OCI-LY3 (cell line): ENCODE measurements at regions not wholly inside any gene's neighbourhood (a gene's known extent, or its start where the extent isn't known, plus 50 kb on each side); places are given as distances from the start of the nearest gene placed in this dataset.

ENCODE experiments used
- H2AFZ ChIP-seq: fragments of 200-600, 300-600 bp; shearing (Covaris generic); 2 replicates; pipeline ENCODE4 v1.6.0; 2014; ENCODE audit warnings: antibody characterized with exemption, low read depth, low read length
- H3K27ac ChIP-seq: fragments of 200-600, 300-600 bp; sonication (generic); 2 replicates; pipeline ENCODE4 v1.5.1; 2014; ENCODE audit warnings: mild to moderate bottlenecking, low read length, moderate library complexity, mixed read lengths
- H3K27me3 ChIP-seq: fragments of 200-600, 300-600 bp; sonication (generic); 2 replicates; pipeline ENCODE4 v1.6.1; 2014; ENCODE audit warnings: low read depth, low read length, mixed read lengths
- H3K36me3 ChIP-seq: fragments of 200-600, 300-600 bp; sonication (generic); replicated peaks from 2 replicates; pipeline ENCODE3; 2014; ENCODE audit warnings: low read depth, low read length, mixed read lengths
- H3K4me1 ChIP-seq: fragments of 300-600, 200-600 bp; sonication (generic); 2 replicates; pipeline ENCODE4 v1.6.1; 2014; ENCODE audit warnings: low read length, mixed read lengths
- H3K4me2 ChIP-seq: fragments of 200-600, 300-600 bp; sonication (generic); 2 replicates; pipeline ENCODE4 v1.6.1; 2014; ENCODE audit warnings: low read length, mixed read lengths
- H3K4me3 ChIP-seq: fragments of 300-600, 200-600 bp; sonication (generic); 2 replicates; pipeline ENCODE4 v1.5.1; 2014; ENCODE audit warnings: antibody characterized with exemption, mild to moderate bottlenecking, low read length, moderate library complexity
- H3K79me2 ChIP-seq: fragments of 300-600, 200-600 bp; shearing (Covaris generic); 2 replicates; pipeline ENCODE4 v1.6.1; 2014; ENCODE audit warnings: mild to moderate bottlenecking, low read length, mixed read lengths
- H3K9ac ChIP-seq: fragments of 300-600, 200-600 bp; shearing (Covaris generic); 2 replicates; pipeline ENCODE4 v1.6.0; 2014; ENCODE audit warnings: mild to moderate bottlenecking, low read length, moderate library complexity
- H3K9me3 ChIP-seq: fragments of 200-600, 300-600 bp; shearing (Covaris generic); 2 replicates; pipeline ENCODE4 v1.6.1; 2014; ENCODE audit warnings: low read length, mixed read lengths; ENCODE audit not compliant: insufficient read depth
- H4K20me1 ChIP-seq: fragments of 200-600, 300-600 bp; sonication (generic); 2 replicates; pipeline ENCODE4 v1.6.1; 2016; ENCODE audit warnings: low read length, mixed read lengths; ENCODE audit not compliant: insufficient read depth
- CTCF ChIP-seq: fragments of 200-600, 300-600 bp; sonication (generic); IDR thresholded peaks from 2 replicates; pipeline ENCODE4 v1.5.1; 2014; ENCODE audit warnings: antibody characterized with exemption, low read length, low read depth
- EZH2phosphoT487 ChIP-seq: fragments of 200-600 bp; shearing (Covaris generic); IDR thresholded peaks from 2 replicates; pipeline ENCODE4 v1.6.1; 2018; ENCODE audit warnings: antibody characterized with exemption, mixed run types, low read depth

GRCh38 chr12:113659416-113659815 lies 187.7 kb upstream of the LHX5 start:
- Histone ChIP-seq H3K79me2 (no peaks in the 10 kb centered on the region), H3K27me3 (peaks cover 18% of the 10 kb centered on the region; the same call in 1 of the 2 replicates), H3K36me3 (no peaks in the 10 kb centered on the region), H3K27ac (no peak overlapping the region), H2AFZ (no peak overlapping the region), H4K20me1 (no peaks in the 10 kb centered on the region), H3K4me2 (no peak overlapping the region), H3K9ac (no peak overlapping the region), H3K4me3 (no peak overlapping the region), H3K4me1 (no peaks in the 10 kb centered on the region), H3K9me3 (no peaks in the 10 kb centered on the region)
- TF ChIP-seq CTCF (no peak), EZH2phosphoT487 (no peak)

GRCh38 chr12:113659015-113659414 lies 187.3 kb upstream of the LHX5 start:
- no peaks in the 10 kb centered on the region for H3K36me3 ChIP-seq
- H2AFZ ChIP-seq: no peak overlapping the region
- TF ChIP-seq EZH2phosphoT487 (no peak), CTCF (no peak)
- H3K27ac ChIP-seq: no peak overlapping the region
- no peaks in the 10 kb centered on the region for H3K9me3 ChIP-seq
- no peak overlapping the region for H3K4me3 ChIP-seq
- no peak overlapping the region for H3K9ac ChIP-seq
- H3K4me2 ChIP-seq: no peak overlapping the region
- no peaks in the 10 kb centered on the region for H3K79me2 ChIP-seq
- H3K4me1 ChIP-seq: no peaks in the 10 kb centered on the region
- no peaks in the 10 kb centered on the region for H4K20me1 ChIP-seq
- peaks cover 18% of the 10 kb centered on the region; the same call in 1 of the 2 replicates for H3K27me3 ChIP-seq

GRCh38 chr12:113658006-113658655 lies 186.5 kb upstream of the LHX5 start:
- H3K9me3 ChIP-seq: no peaks in the 10 kb centered on the region
- peaks cover 18% of the 10 kb centered on the region; the same call in 1 of the 2 replicates for H3K27me3 ChIP-seq
- H3K79me2 ChIP-seq: no peaks in the 10 kb centered on the region
- H3K4me1 ChIP-seq: no peaks in the 10 kb centered on the region
- no peak overlapping the region for H3K9ac ChIP-seq
- H2AFZ ChIP-seq: no peak overlapping the region
- H3K27ac ChIP-seq: no peak overlapping the region
- no peak for TF ChIP-seq CTCF
- no peak for TF ChIP-seq EZH2phosphoT487
- no peak overlapping the region for H3K4me3 ChIP-seq
- no peaks in the 10 kb centered on the region for H4K20me1 ChIP-seq
- H3K36me3 ChIP-seq: no peaks in the 10 kb centered on the region
- no peak overlapping the region for H3K4me2 ChIP-seq

- no peaks in the 10 kb centered on the region for H3K9me3 ChIP-seq
- no peaks in the 10 kb centered on the region for H3K36me3 ChIP-seq
- no peaks in the 10 kb centered on the region for H3K79me2 ChIP-seq
- no peaks in the 10 kb centered on the region for H4K20me1 ChIP-seq
- peaks cover 22% of the 10 kb centered on the region for H3K27me3 ChIP-seq
- H3K4me3 ChIP-seq: no peak overlapping the region
- no peak overlapping the region for H3K4me2 ChIP-seq
- H3K4me1 ChIP-seq: no peaks in the 10 kb centered on the region
- TF ChIP-seq CTCF (no peak), EZH2phosphoT487 (no peak)
- no peak overlapping the region for H2AFZ ChIP-seq
- H3K27ac ChIP-seq: no peak overlapping the region
- no peak overlapping the region for H3K9ac ChIP-seq
These were observed 184.2 kb upstream of the LHX5 start for GRCh38 chr12:113655919-113656318.
